GM21423 (cell line): ENCODE measurements at regions not wholly inside any gene's neighbourhood (a gene's known extent, or its start where the extent isn't known, plus 50 kb on each side); places are given as distances from the start of the nearest gene placed in this dataset.

Source experiments
- ATAC-seq: cut with Tn5 transposase; IDR thresholded peaks from one replicate; pipeline ENCODE4 v1.9.1; 2021; ENCODE audit warnings: mild to moderate bottlenecking, moderate library complexity; ENCODE audit not compliant: unreplicated experiment

DNA sequence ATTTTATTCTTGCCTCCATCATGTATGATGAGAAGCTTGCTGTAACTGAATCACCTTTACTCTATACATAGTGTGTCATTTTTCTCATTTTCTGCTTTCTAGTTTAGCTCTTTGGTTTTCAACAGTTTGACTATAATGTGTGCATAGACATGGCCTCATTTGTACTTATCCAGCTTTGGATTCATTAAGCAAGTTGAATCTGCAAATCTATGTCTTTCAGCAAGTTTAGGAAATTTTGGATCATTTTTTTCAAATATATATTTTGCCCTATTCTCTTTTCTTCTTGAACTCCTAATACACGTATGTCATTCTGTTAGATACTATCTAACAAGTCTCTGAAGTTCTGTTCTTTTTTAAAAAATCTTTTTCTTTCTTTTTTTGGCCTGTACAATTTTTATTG lies 57.8 kb downstream of the PRLHR start:
- ATAC-seq = no peak

DNA sequence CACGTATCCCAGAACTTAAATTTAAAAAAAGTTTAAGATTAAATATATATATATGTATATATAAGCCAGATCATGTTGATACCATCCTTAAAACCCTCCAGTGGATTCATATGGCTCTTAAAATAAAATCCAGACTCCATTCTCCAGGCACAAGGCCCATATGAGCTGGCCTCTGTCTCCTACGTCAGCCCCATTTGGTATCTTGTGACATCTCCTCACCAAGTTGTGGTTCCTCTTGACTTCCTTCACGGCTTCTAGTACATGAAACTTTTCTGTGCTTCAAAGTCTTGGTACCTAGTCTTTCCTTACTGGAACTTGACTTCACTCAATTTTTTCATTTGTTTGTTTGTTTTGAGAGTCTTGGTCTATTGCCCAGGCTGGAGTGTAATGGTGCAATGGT lies 61.3 kb downstream of the PRLHR start:
- no peak for ATAC-seq

DNA sequence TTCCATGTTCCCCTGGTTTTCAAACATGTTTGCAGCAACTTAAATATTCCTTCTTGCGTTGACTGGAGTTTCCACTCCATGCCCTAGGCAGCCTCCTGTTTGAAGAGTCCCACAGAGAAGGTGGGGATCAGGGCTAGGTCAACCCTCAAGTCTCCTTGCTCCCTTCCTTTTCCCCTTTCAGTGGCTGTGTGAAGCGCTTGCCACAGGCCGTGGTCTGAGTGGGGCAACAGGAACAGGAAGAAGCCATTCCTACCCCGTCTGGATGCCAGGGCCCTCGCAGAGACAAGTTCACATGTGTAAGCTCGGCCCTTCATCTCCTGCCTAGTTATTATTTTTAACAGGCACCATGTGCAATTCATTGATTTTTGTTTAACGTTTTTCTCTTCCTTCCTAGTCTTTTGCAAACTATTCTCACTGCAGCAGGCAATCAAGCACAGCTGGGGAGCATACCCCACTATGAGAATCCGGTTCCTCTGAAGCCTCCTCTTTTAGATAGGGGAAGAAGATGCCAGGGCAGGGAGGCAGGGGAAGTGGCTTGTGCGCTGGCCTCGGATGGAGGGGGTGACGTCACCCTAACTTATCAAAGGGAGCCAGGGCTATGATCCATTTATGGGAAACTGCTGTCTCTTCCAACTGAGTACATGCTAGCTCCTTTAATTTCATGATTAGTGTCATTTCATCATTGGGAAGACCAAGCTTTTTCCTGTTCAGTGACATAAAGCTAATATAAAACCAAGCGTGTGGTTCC lies 64.2 kb downstream of the PRLHR start:
- ATAC-seq = no peak

DNA sequence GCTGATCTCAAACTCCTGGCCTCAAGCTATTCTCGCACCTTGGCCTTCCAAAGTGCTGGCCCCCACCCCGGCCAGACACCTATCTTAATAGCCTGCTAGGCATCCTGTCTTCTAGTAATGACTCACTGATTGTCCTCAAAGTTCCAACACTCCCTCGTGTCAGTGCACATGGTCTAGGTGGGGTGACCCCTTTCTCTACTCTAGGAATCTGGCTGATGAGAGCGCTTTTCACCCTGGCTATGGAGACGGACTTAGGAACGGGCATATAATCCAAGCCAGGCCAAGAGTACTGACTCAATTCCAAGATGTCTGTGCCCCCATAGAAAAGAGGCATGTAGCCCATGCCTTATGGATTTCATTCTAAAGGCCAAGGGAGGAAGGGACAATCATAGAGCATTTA lies 67.0 kb downstream of the PRLHR start:
- ATAC-seq = no peak

DNA sequence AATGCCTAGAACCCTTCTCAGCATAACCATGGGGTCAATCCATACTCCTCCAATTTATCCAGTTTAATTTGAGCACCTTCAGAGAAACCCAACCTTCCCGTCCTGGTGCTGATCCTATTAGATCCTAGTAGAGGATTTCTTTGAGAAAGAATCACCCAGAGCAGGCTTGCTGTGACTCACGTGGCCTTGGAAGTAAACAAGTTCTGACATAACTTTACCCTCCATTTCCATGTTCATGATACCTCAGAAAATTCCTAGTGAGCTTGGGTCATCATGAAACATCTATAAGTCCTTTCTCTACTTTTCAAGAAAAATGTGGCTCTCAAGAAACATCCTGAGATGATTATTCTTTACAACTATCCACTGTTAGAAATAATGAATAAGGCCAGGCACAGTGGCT lies 71.7 kb downstream of the PRLHR start:
- no peak for ATAC-seq

DNA sequence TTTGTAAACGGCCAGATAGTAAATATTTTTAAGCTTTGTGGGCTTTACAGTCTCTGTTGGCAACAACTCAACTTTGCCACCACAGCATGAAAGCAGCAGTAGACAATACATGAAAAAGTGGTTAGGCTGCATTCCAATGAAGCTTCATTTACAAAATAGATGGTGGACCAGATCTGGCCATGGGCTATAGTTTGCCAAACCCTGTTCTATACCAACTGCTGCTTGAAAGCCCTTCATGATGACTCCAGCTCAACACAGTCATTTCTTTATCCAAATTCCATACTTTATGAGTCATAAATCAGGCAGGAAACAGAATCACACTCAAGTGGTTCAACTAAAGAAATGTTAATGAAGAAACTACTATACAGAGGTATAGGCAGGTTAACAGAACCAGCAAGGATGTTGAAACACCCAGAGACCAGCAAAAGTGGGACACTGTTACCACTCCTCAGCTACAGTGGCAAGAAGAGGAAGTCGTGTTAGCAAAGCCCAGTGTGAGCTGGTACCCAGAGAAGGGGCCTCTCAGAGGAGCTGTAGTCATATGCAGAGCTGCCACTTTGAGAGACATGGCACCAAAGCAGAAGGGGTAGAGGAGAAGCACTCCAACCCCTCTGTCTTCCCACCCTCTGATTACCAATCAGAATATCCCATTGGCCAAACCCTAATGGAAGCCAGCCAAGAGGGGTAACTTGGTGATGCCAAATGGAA lies 72.5 kb downstream of the PRLHR start:
- ATAC-seq = no peak

DNA sequence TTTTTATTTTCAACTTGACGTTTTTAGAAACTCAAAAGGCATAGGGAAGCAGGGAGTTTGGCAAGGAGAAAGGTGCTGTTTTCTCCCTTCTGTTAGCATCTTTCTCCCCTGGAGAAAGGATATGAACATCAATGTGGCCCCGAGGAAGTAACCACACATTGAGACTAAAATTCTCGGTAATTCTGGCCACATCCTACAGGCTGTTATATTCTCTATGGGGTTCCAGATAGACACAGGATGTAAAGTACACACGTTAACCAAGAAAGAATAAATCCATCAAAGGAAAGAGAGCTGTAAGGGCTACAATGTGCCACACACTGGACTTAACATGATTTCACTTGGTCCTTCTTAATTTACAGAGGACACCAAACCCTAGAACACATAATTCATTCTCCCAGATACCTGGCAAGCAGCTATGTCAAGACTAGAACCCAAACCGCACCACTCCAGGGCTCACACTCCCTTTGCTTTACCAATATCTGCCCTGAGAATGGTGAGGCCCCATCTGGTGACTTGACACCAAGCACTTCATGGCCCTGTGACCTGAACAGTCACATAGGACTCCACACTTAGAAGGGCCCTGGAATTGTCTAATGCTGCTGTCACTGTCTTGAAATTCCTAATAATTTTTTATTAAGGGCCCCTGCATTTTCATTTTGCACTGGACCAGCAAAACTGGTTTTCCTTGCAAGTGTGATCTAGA lies 73.9 kb downstream of the PRLHR start:
- no peak for ATAC-seq

DNA sequence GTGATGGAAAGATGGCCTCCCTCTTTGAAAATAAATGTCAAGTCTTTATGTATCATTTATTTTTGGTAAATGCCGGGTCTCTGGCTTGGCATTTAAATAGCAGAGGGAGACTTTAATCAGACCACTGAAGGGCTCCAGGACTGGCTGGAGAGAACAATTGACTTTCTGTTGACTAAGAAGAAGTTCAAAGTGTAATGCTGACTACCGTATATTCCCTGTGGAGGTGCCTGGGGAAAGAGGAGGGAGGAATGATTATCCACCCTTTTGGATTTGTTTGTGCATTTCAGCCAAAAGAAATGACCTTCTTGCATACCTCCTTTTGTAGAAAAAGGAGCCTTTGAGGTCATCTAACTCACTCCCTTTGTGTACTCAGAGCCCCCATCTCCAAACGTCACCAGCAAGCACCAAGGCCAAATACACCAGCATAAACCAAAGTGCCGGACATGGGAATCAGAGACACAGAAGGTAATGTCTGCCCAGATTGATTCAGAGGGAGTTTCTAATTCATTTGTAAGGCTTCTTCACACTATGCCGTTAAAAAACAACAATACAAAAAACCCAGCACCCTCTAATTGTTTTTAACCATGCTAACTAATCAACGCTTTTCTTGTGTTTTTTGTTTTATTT lies 75.2 kb downstream of the PRLHR start:
- ATAC-seq = no peak

DNA sequence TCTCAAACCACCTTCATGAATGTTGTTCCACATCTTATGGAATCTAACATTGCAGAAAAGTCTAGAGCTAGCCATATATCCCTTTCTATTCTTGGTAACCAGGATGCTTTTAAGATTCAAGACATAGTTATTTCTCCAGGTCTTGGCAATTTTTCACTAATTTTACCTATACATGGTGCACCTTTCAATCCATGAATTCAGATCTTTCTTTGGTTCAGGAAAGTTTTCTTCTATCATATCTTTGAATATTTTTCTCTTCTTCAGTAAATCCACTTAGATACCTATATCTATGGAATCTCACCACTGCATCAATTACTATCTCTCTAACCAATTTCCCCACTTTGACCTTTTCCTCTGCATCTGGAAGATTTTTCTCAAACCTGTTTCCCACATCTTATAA lies 77.4 kb downstream of the PRLHR start:
- no peak for ATAC-seq

DNA sequence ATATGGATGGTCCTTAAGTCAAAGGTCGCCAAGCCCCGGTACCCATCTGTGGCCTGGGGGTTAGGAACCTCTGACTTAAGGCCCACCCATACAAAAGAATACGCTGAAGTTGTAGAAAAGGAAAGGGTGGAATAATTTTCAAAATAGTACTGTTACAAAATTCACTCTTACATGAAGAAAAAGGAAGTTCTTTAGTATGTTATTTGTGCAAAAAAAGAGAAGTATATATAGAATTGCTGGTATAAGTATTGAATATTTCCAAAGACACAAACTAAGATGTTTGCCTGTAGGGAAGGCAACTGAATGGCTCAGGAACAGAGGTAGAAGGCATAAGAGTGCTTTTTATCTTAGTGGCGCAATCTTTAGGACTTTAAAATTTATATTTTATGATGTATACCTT lies 78.7 kb downstream of the PRLHR start:
- ATAC-seq = no peak

DNA sequence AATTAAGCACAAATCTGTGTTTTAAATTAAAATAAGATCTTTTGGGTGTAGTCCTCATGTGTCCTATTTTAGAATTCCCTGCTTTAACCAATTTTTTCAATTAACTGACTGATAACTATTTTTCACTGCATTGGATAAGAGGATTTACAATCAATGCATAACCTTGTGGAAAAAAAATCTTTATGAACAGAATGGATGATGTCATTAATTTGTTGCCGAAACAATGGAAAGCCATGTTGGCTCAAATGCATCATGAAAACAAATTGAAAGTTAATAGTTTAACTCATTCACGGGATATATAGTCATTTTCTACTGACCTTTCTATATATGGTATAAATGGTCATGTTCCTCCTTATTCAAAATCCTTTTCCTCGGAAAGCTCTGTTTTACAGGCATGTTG lies 82.3 kb downstream of the PRLHR start:
- ATAC-seq = no peak

DNA sequence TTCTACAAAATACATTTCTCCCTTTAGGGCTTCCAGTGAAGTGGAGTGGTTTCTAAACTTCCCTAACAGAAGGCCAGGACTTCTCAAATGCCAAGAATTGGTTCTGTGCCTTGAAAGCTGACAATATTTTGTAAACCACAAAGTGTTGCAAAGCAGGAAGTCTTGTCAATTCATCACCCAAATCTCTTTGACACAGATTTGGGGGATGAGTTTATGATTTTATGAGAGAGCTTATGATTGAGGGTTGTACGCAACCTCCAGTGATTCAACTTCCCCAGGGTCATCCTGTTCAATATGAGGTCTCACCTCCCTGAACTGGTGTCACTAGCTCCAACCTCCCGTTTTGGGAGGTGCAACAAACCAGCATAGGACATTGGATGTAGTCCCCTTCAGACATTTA lies 83.7 kb downstream of the PRLHR start:
- ATAC-seq = no peak

DNA sequence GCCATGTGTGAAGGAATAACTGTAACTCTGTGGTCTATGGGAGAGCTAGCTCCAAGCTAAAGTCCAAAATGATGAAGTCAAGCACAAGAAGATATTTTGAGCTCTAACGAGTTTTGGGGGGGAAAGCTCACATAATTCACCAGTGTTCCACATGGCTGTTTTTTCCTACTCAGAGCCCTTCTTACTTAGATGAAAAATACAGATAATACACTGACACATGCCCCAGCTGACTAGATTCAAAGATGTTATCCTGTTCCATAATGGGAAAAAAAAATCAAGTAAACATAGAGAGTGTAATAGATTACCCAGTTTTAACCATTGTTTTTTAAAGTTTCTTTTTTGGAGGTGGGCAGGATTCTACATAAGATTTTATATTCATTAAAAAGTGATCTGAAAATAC lies 86.6 kb downstream of the PRLHR start:
- no peak for ATAC-seq

DNA sequence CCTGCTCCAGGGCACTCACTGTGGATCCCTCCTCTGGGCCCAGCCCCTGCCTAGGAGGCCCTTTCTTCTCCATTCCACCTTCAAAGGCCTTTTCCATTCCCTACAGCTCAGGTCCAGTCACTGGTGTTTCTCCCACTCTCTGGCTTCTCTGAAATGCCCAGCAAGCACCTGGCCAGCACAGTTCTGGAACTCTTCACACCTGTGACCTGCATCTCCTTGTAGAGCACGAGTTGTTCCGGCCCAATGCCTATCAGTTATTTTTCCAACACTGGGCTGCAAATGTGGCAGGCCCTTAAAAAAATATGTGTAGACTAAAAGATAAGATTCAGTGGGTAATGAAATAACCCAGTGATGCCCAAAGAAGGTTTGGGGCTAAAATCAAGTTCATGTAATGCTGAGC lies 87.1 kb downstream of the PRLHR start:
- ATAC-seq = no peak

DNA sequence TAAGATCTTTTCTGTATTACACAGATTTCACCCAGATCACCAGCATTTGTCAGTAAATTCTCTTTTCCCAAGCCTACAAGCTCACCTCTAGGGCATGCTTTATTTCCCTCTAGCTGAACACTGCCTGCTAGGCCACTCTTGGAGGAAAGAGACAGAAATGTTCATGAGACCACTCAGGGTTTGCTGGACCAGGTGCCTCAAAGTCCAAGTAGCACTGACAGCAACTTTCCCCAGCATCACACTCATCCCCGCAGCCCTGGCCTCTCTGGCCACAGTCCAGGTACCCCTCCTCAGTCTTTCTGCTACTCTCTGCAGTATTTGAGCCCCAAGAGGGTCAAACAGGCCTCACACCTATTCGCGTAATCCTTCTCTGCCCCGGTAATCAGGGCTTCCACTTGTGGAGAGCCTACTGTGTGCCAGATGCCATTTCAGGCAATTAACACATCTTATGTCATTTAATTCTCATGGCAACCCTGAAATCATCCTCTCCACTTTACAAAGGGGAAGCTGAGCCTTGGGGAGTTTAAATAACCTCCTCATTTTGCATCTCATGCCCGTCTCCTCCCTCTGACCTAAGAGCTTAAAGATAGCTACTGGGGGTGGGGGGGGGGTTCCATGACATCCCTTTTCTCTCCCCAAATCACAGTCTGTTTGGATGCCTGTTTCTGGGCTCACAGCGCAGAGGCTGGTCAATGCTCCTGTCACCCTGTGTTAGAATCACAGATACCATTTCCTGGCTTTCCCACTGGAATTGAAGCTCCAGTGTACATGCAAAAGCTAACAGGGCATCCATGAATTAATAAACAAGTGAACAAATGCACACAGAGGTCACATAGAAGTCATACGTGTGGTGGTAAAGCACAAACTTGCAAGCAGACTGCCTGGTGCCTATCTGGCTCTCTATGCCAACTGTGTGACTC lies 88.5 kb downstream of the PRLHR start:
- no peak for ATAC-seq

DNA sequence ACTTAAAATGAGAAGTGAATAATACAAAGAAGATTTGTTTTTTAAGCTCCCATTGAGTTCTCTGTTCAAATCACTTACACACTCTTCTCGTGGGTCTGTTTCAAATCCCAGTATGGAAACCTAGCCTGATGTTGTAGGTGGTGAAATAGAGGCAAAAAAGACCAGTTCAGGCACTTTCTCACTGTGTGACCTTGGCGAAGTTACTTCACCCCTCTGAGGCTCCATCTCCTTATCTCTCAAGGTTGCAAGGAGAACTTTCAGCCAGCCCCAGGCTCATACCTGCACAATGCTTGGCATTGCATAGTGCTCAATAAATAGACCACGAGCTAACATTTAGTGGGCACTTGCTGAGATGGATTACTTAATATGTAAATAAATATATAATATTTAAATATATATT lies 90.1 kb downstream of the PRLHR start:
- no peak for ATAC-seq

DNA sequence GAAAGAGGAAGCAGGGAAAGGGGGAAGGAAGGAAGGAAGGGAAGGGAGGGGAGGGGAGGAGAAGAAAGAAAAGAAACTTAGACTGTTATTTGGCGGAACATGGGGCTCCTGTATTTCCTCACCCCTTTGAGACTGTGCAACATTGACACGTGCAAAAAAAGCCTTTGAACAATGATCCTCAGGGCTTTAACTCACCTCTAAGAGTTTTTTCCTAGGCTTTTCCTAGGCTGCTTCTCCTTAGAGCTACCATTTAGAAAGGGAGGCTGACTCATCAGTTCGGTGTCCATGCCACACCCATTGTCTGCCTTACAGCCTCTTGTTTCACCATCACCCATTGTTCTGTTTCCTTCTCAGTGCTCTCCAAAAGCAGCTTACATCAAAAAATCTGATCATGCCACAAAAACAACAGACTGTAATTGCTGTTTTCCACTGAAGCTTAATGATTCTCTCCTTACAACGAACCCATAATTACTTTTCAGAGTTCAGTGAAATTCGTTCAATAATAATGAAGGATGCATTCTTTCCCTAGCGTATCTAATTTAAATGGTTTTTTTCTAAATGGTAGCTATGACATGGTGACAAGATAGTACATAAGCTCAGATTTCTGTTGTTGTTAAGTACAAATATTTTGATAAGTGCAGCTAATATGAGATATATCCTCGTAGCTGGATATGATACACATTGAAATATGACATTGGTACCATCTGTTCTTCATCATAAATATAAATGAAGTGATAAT lies 90.8 kb downstream of the PRLHR start:
- no peak for ATAC-seq

DNA sequence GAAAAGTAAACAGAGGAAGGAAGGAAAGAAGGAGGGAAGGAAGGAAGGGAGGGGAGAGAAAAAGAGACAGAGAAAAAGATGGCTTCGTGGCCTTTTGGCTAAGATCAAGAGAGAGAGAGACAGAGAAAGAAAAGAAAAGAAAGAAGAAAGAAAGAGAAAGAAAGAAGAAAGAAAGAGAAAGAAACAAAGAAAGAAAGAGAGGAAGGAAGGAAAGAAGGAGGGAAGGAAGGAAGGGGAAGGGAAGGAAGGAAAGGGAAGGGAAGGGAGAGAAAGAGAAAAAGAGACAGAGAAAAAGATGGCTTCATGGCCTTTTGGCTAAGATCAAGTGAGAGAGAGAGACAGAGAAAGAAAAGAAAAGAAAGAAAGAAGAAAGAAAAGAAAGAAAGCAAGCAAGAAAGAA lies 91.4 kb downstream of the PRLHR start:
- no peak for ATAC-seq

DNA sequence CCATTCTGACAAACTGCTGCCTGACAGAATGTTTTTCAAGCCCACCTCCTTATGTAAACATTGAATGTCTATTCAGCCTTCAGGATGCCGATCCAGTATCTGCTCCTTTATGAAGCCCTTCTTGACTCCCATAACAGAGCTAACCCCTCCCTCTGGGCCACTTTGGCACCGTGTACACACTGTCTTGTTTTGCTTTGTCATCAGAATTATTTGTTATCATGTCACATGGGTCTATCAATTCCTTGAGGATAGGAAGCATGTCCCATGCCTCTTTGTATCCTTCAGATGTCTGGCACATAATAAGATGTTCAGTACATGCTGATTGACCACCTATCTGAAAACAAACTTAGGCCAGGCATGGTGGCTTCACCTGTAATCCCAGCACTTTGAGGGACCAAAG lies 92.3 kb downstream of the PRLHR start:
- ATAC-seq = no peak
